Heart right ventricle (tissue), 16 donors: ENCODE measurements at regions not wholly inside any gene's neighbourhood (a gene's known extent, or its start where the extent isn't known, plus 50 kb on each side); places are given as distances from the start of the nearest gene placed in this dataset.

Source experiments
- ATAC-seq, 8 donors: fragments of 200-7000 bp; cut with Tn5 transposase; one replicate each; pipeline ENCODE4 v1.9.1; 2020; ENCODE audit warnings: mild to moderate bottlenecking in 8 of 8, moderate library complexity in 8 of 8, moderate number of reproducible peaks in 1 of 8
- DNase-seq, 2 donors: peaks; one replicate each; pipeline ENCODE4 v3.0.0-alpha.2; 2020
- H3K27ac ChIP-seq, 10 donors: fragments of 200-600 bp; sonication (generic) in 2 of 10; one replicate each; pipeline versions ENCODE4 v1.5.0 to v1.8.0; 2020 to 2022; ENCODE audit warnings: mild to moderate bottlenecking in 3 of 10
- H3K27me3 ChIP-seq, 7 donors: fragments of 200-600 bp; one replicate each; pipeline ENCODE4 v1.8.0; 2021 to 2022; ENCODE audit warnings: mild to moderate bottlenecking in 2 of 7
- H3K36me3 ChIP-seq, 9 donors: fragments of 200-600 bp; sonication (generic) in 1 of 9; one replicate each; pipeline versions ENCODE4 v1.5.0 to v1.8.0; 2020 to 2022; ENCODE audit warnings: mild to moderate bottlenecking in 2 of 9
- H3K4me1 ChIP-seq, 9 donors: fragments of 200-600 bp; sonication (generic) in 1 of 9; one replicate each; pipeline versions ENCODE4 v1.5.0 to v1.8.0; 2020 to 2022; ENCODE audit warnings: mild to moderate bottlenecking in 4 of 9
- H3K4me3 ChIP-seq, 10 donors: fragments of 200-600 bp; sonication (generic) in 2 of 10; one replicate each; pipeline versions ENCODE4 v1.5.0 to v1.8.0; 2020 to 2022; ENCODE audit warnings: mild to moderate bottlenecking in 7 of 10, moderate library complexity in 2 of 10
- H3K9me3 ChIP-seq, 11 donors: fragments of 200-600 bp in 10 of 11; sonication (generic) in 2 of 11; one replicate each; pipeline versions ENCODE4 v1.5.0 to v1.8.0; 2013 to 2022; ENCODE audit warnings: mild to moderate bottlenecking in 2 of 11, control low read depth in 1 of 11, moderate library complexity in 1 of 11
- CTCF ChIP-seq, 9 donors: fragments of 200-600 bp; sonication (generic) in 2 of 9; IDR thresholded peaks; one replicate each; pipeline versions ENCODE4 v1.5.0 to v1.8.0; 2021 to 2022; ENCODE audit warnings: antibody characterized with exemption in 9 of 9, mild to moderate bottlenecking in 5 of 9, moderate library complexity in 1 of 9
- WGBS, 2 donors: extraction: QIAGEN DNeasy Blood & Tissue Kit; methylation state at CpG; one replicate each; pipeline ENCODE4 v1.1.7; 2013; ENCODE audit warnings: inconsistent platforms in 1 of 2; 5-methylcytosine and 5-hydroxymethylcytosine counted together
- intact Hi-C, 10 donors: fragments of 100-400 bp; cut with DNase I; formaldehyde crosslinking; loops; one replicate each; pipeline versions ENCODE4 v1.11.1 to v1.14.2; 2022
- donor health status: Arrhythmogenic right ventricular cardiomyopathy.
- donor health status: ischemic (EF 13 %, LVEDD 7.1; RV severe dilation, severe dysfunction).
- donor health status: healthy with polysubstance abuse.
- donor health status: DM: no; HTN: yes; CAD: no.
- donor health status: DM: no; HTN: no; CAD: no.
- donor health status: ischemic (EF 25% LVEDD 6.9; RV normal size, moderate dysfunction).
- donor health status: ischemic (EF 25% LVEDD 5.7; RV mildly dilated, moderate dysfunction).
- donor health status: healthy.
- donor health status: DM: yes; HTN: yes; CAD: no.
- donor health status: Ischemic cardiomyopathy.
- donor health status: ischemic (EF 35%, LVEDD 5.7; RV mildly dilated, moderate dysfunction).
- donor health status: nonischemic (EF 11% LVEDD 7.7; RV severe dilation, severe dysfunction).
- donor health status: DM: yes; HTN: yes; CAD: no.
- donor health status: PGD.
- donor health status: ischemic (EF 29% LVEDD 5.4; RV normal size, mild dysfunction).
- donor health status: nonischemic (EF 23%, LVEDD 6.1; RV moderate dilation, normal function).

DNA sequence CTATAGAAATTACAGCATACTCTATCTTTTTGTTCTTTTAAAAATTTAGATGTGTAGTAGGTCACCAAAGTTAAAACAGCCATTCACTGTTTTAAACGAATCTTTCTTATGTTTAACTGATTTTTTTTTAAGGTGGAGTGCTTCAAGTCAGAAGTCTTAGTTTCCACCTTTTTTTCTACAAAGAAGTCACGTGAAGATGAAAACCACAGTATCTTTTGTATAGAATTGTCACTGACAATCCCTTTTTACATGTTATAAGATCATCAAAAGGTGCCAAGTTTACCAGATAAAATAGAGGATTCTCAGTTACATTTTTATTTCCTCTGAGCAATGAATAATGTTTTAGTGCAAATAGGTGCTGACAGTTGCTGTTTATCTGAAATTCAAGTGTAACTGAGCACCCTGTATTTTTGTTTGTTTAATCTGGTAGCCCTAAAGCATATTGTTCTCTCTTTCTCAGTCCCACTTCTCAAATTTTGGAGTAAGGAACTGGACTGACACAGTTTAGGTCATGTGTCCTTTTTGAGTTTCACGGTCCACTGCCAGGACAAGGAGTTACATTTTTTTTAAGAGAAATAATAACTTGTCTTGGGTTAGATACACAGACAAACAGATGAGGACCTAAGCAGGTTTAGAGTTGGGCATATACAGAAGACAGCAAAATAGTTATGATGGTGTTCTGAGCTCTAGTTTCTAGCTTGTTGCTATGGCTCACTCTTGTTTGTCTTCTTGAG lies 233.2 kb upstream of the MBL2 start:
- Histone ChIP-seq H3K27me3 (no peaks in the 10 kb centered on the region), H3K4me1 (no peaks in the 10 kb centered on the region), H3K4me3 (no peak overlapping the region), H3K36me3 (no peaks in the 10 kb centered on the region), H3K27ac (no peak overlapping the region), H3K9me3 (no peaks in the 10 kb centered on the region)
- intact Hi-C loops: no loop called here
- WGBS, 2 donors: 54 to 57% methylated on average over 3 of the region's 3 CpGs
- ATAC-seq (no peak), DNase-seq (no peak)
- TF ChIP-seq CTCF (IDR thresholded peaks at IDR 0.05): no peak

- 69 to 80% methylated on average over 5 of the region's 5 CpGs for whole genome bisulfite sequencing, 2 donors
- Histone ChIP-seq H3K27me3 (no peaks in the 10 kb centered on the region), H3K36me3 (no peaks in the 10 kb centered on the region), H3K4me3 (no peak overlapping the region), H3K9me3 (no peaks in the 10 kb centered on the region), H3K27ac (no peak overlapping the region), H3K4me1 (no peaks in the 10 kb centered on the region)
- intact Hi-C loops: no loop called here
- no peak for ATAC-seq
- no peak for TF ChIP-seq CTCF (IDR thresholded peaks at IDR 0.05)
- DNase-seq: no peak
These were observed 230.5 kb upstream of the MBL2 start for GRCh38 chr10:53003094-53003493.

GRCh38 chr10:52999681-53000080 lies 227.1 kb upstream of the MBL2 start:
- 35 to 64% methylated on average over 2 of the region's 2 CpGs for WGBS, 2 donors
- ATAC-seq (no peak), DNase-seq (no peak)
- Histone ChIP-seq H3K27ac (no peak overlapping the region), H3K4me1 (no peaks in the 10 kb centered on the region), H3K27me3 (no peaks in the 10 kb centered on the region), H3K4me3 (no peak overlapping the region), H3K9me3 (no peaks in the 10 kb centered on the region), H3K36me3 (no peaks in the 10 kb centered on the region)
- intact Hi-C loops: no loop called here
- TF ChIP-seq CTCF (IDR thresholded peaks at IDR 0.05): no peak

DNA sequence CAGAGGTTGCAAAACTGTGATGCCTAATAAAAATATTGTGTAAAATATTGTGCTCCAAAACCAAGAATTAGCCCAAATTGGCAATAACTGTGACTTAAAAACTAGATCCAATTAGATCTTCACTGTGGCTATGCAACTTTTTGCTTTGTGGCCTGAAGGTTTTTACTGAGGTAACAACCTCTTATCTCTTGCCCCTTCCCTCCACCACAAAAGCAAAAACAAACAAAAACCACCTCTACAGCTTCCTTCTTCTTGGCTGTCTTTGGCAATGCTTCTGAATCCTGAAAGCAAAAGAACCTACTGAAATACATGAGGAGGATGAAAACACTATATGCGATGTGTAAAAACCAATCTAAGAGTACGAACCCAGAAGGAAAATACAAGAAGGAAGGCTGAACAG lies 226.7 kb upstream of the MBL2 start:
- H3K4me1 ChIP-seq: no peaks in the 10 kb centered on the region
- H3K9me3 ChIP-seq: no peaks in the 10 kb centered on the region
- ATAC-seq: no peak
- H3K27me3 ChIP-seq: no peaks in the 10 kb centered on the region
- no peak overlapping the region for H3K4me3 ChIP-seq
- WGBS, 2 donors: 81 to 95% methylated on average over 2 of the region's 2 CpGs
- no peak overlapping the region for H3K27ac ChIP-seq
- no peak for TF ChIP-seq CTCF (IDR thresholded peaks at IDR 0.05)
- H3K36me3 ChIP-seq: no peaks in the 10 kb centered on the region
- DNase-seq: no peak
- intact Hi-C loops: no loop called here
